Kidney (tissue), 13 donors: ENCODE measurements at regions not wholly inside any gene's neighbourhood (a gene's known extent, or its start where the extent isn't known, plus 50 kb on each side); places are given as distances from the start of the nearest gene placed in this dataset.

Experiments used
- DNase-seq, 5 donors: peaks; one replicate each; pipeline ENCODE4 v3.0.0-alpha.2; 2013 to 2020
- FAIRE-seq: peaks from 2 replicates; lab custom pipeline; 2012; peaks lifted over from hg19 to GRCh38; lab: Jason Lieb, UNC
- H3K27ac ChIP-seq, 2 donors: one replicate each; pipeline ENCODE4 v1.7.0; 2013; ENCODE audit warnings: low read depth in 2 of 2, low read length in 2 of 2, inconsistent platforms in 1 of 2
- H3K27me3 ChIP-seq: one replicate; pipeline ENCODE4 v1.7.1; 2013; ENCODE audit warnings: low read length, inconsistent platforms; ENCODE audit not compliant: control insufficient read depth, insufficient read depth
- H3K36me3 ChIP-seq, 3 donors: one replicate each; pipeline versions ENCODE4 v1.7.0 to v1.7.1; 2013; ENCODE audit warnings: low read length in 3 of 3, control low read depth in 1 of 3, inconsistent platforms in 1 of 3; ENCODE audit not compliant: insufficient read depth in 3 of 3, control insufficient read depth in 2 of 3
- H3K4me1 ChIP-seq, 3 donors: one replicate each; pipeline versions ENCODE4 v1.7.0 to v1.7.1; 2013; ENCODE audit warnings: low read length in 3 of 3, inconsistent platforms in 1 of 3, low read depth in 1 of 3; ENCODE audit not compliant: control insufficient read depth in 2 of 3, insufficient read depth in 2 of 3
- H3K4me3 ChIP-seq, 3 donors: one replicate each; pipeline versions ENCODE4 v1.7.0 to v1.8.1; 2013; ENCODE audit warnings: low read length in 3 of 3, control low read depth in 1 of 3, inconsistent platforms in 1 of 3
- H3K9ac ChIP-seq, 3 donors: one replicate each; pipeline versions ENCODE4 v1.7.0 to v1.7.1; 2013; ENCODE audit warnings: low read length in 3 of 3, control low read depth in 1 of 3, inconsistent platforms in 1 of 3
- H3K9me3 ChIP-seq, 3 donors: one replicate each; pipeline versions ENCODE4 v1.7.0 to v1.7.1; 2013; ENCODE audit warnings: low read length in 3 of 3, control low read depth in 1 of 3, inconsistent platforms in 1 of 3; ENCODE audit not compliant: control insufficient read depth in 2 of 3, insufficient read depth in 1 of 3
- intact Hi-C: fragments of 100-400 bp; cut with DNase I; formaldehyde crosslinking; loops from one replicate; pipeline ENCODE4 v1.11.1; 2022
- TF ChIP-seq, protein P1 (sequence below): IDR thresholded peaks from 3 replicates; pipeline ENCODE4 v1.5.1; 2012; ENCODE audit warnings: mild to moderate bottlenecking, moderate library complexity, borderline replicate concordance; ENCODE audit not compliant: insufficient read depth; ENCODE audit errors: extremely low read depth
- donor health status: control.
- donor health status: control.
- donor health status: control.
- donor health status: control.
- donor health status: control.
- donor health status: DM: yes; HTN: yes; CAD: no.
- donor health status: Normal renal cell carcinoma (clear cell type).

DNA sequence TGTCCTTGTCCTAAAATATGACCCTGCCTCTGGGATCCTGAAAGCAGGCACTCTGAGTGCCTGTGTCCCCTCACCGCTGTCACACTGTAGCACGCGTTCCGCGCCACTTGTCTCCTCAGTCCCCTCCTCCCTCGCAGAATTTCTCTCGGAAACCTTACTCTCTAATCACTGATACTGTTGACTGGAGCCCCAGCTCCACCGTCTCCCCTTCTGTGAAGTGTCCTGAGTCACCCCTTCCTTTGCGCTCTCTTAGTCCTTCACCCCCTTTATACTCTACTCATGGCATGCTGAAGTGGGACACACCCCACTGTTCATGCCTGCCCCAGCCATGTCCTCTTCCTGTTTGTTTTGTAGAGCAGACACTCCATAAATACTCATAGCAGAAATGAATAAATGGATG, 104.7 kb downstream of the ZNF664 start:
- H3K9me3 ChIP-seq = no peaks in the 10 kb centered on the region
- H3K27me3 ChIP-seq = no peaks in the 10 kb centered on the region
- FAIRE-seq = no peak
- no peaks in the 10 kb centered on the region for H3K36me3 ChIP-seq
- intact Hi-C loops = no loop called here
- H3K4me3 ChIP-seq = no peak overlapping the region
- H3K9ac ChIP-seq = no peak overlapping the region
- TF ChIP-seq, protein P1, sequence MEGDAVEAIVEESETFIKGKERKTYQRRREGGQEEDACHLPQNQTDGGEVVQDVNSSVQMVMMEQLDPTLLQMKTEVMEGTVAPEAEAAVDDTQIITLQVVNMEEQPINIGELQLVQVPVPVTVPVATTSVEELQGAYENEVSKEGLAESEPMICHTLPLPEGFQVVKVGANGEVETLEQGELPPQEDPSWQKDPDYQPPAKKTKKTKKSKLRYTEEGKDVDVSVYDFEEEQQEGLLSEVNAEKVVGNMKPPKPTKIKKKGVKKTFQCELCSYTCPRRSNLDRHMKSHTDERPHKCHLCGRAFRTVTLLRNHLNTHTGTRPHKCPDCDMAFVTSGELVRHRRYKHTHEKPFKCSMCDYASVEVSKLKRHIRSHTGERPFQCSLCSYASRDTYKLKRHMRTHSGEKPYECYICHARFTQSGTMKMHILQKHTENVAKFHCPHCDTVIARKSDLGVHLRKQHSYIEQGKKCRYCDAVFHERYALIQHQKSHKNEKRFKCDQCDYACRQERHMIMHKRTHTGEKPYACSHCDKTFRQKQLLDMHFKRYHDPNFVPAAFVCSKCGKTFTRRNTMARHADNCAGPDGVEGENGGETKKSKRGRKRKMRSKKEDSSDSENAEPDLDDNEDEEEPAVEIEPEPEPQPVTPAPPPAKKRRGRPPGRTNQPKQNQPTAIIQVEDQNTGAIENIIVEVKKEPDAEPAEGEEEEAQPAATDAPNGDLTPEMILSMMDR = no peak
- DNase-seq = peak in 1 of 5 donors; percentile 63
- H3K4me1 ChIP-seq = no peaks in the 10 kb centered on the region
- no peak overlapping the region for H3K27ac ChIP-seq

DNA sequence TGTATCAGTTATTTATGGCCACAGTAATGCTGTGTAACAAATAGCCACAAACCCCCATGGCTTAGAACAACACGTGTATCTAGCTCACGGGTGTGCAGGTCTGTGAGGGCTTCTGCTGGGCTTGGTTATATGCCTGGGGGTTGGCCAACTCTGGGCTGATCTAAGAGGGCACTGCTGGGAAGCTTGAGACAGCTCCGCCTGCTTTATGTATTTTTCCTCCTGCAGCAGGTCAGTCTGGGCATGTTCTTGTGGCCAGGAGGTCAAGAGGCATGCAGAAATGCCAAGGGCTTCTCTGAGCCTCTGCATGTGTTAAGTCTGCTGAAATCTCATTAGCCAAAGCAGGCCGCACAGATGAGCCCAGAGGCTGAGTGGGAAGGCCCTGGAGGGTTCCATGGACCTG, 105.8 kb downstream of the ZNF664 start:
- Histone ChIP-seq H3K36me3 (no peaks in the 10 kb centered on the region), H3K9me3 (no peaks in the 10 kb centered on the region), H3K9ac (no peak overlapping the region), H3K27me3 (no peaks in the 10 kb centered on the region), H3K4me1 (no peaks in the 10 kb centered on the region), H3K27ac (no peak overlapping the region), H3K4me3 (no peak overlapping the region)
- TF ChIP-seq, protein P1 = no peak
- intact Hi-C loops = no loop called here
- DNase-seq (no peak), FAIRE-seq (no peak)

DNA sequence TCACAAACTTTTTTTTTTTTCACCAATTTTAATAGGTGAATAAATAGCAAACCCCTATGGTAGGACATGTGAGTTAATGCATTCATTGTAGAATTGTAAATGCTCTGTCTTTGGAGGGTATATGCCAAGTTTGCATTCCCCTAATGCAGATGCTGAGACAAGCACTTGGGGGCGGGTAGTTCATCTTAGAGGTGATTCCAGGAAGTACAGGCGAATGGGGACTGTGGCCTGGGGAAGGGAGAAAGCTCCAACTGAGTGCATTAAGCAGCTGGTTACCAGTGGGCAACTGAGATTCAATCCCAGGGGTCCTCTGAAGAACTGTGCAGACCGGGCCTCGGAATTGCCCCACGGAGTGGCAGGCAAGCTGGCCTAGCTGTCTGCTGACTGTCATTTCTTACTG, 107.6 kb downstream of the ZNF664 start:
- Histone ChIP-seq H3K4me3 (no peak overlapping the region), H3K36me3 (no peaks in the 10 kb centered on the region), H3K9me3 (no peaks in the 10 kb centered on the region), H3K9ac (no peak overlapping the region), H3K4me1 (no peaks in the 10 kb centered on the region), H3K27ac (no peak overlapping the region), H3K27me3 (no peaks in the 10 kb centered on the region)
- DNase-seq (no peak), FAIRE-seq (no peak)
- intact Hi-C loops = no loop called here
- TF ChIP-seq, protein P1 = no peak

DNA sequence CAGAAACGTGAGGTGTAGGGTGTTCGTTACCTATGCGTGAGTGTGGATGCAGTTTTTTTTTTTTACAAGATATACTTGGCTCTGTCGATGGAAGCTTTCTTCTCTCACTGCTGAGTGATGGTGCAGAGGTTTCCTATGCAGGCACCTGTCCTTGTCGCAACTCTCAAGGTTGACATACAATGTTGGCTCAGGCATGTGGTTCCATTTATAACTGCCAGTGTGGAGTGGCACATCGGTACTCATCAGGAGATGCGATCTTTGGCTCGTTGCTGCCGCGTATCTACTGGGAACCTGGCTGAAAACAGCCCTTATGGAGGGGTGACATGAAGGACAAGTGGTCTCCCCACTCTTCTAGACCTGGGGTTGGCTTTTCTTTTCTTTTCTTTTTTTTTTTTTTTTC, 109.0 kb downstream of the ZNF664 start:
- TF ChIP-seq, protein P1 = no peak
- Histone ChIP-seq H3K27me3 (no peaks in the 10 kb centered on the region), H3K36me3 (no peaks in the 10 kb centered on the region), H3K9ac (no peak overlapping the region), H3K4me1 (no peaks in the 10 kb centered on the region), H3K9me3 (no peaks in the 10 kb centered on the region), H3K27ac (no peak overlapping the region), H3K4me3 (no peak overlapping the region)
- FAIRE-seq = no peak
- intact Hi-C loops = no loop called here
- no peak for DNase-seq
